Endothelial cell of umbilical vein (primary cell): ENCODE measurements at regions not wholly inside any gene's neighbourhood (a gene's known extent, or its start where the extent isn't known, plus 50 kb on each side); places are given as distances from the start of the nearest gene placed in this dataset.

Experiments
- BruUV-seq: library from RNA; stranded (reverse); fragments of 400-500 nt; replicated peaks from 2 replicates; lab custom pipeline; 2021; lab: Mats Ljungman, UMichigan
- CTCF ChIA-PET: fragments of 300-600, 350-600 bp; sonication (Branson Sonifier 250); formaldehyde crosslinking; loops from one replicate; lab custom pipeline; 2021; ENCODE audit warnings: antibody characterized with exemption, inconsistent platforms; lab: Charles Lee
- POLR2A ChIA-PET: fragments of 300-600, 350-600 bp; sonication (Branson Sonifier 250); formaldehyde crosslinking; loops from one replicate; lab custom pipeline; 2021; ENCODE audit warnings: antibody characterized with exemption, inconsistent platforms; lab: Charles Lee
- DNase-seq: peaks from one replicate; pipeline ENCODE4 v3.0.0-alpha.2; 2011; ENCODE audit warnings: low read depth, low spot score
- FAIRE-seq: peaks from 2 replicates; lab custom pipeline; 2011; peaks lifted over from hg19 to GRCh38; lab: Jason Lieb, UNC
- H2AFZ ChIP-seq: 2 replicates; pipeline ENCODE4 v1.6.0; 2012; ENCODE audit warnings: low read depth, low read length, control low read depth, inconsistent platforms
- H3K27ac ChIP-seq: 2 replicates; pipeline ENCODE4 v1.5.1; 2011; ENCODE audit warnings: low read depth, mild to moderate bottlenecking, control low read depth, low read length, moderate library complexity; ENCODE audit not compliant: insufficient read depth
- H3K27me3 ChIP-seq, 2 experiments: 2 replicates each; pipeline versions ENCODE4 v1.6.0 to v1.6.1; 2011; ENCODE audit warnings: low read length in 2 of 2, mixed read lengths in 1 of 2; ENCODE audit not compliant: control insufficient read depth in 2 of 2, insufficient read depth in 2 of 2
- H3K36me3 ChIP-seq, 2 experiments: 2 replicates in 1 of 2; 3 replicates in 1 of 2; pipeline ENCODE4 v1.5.1; 2011; ENCODE audit warnings: low read length in 2 of 2, mild to moderate bottlenecking in 1 of 2, moderate library complexity in 1 of 2; ENCODE audit not compliant: control insufficient read depth in 2 of 2, insufficient read depth in 2 of 2; ENCODE audit errors: extremely low read depth in 1 of 2
- H3K4me1 ChIP-seq: 3 replicates; pipeline ENCODE4 v1.5.1; 2011; ENCODE audit warnings: mild to moderate bottlenecking, low read length; ENCODE audit not compliant: control insufficient read depth, insufficient read depth; ENCODE audit errors: extremely low read depth
- H3K4me2 ChIP-seq: 2 replicates; pipeline ENCODE4 v1.6.1; 2011; ENCODE audit warnings: low read length, control low read depth, mixed read lengths; ENCODE audit not compliant: insufficient read depth
- H3K4me3 ChIP-seq, 3 experiments: fragments of 200-600 bp in 1 of 3; sonication (generic), shearing (Covaris generic) in 1 of 3; replicated peaks in 1 of 3; 2 replicates each; pipeline ENCODE4 v1.5.1; 2011 to 2016; ENCODE audit warnings: control low read depth in 3 of 3, low read length in 3 of 3, mild to moderate bottlenecking in 2 of 3, inconsistent platforms in 1 of 3, low read depth in 1 of 3, moderate library complexity in 1 of 3; ENCODE audit not compliant: insufficient read depth in 1 of 3
- H3K79me2 ChIP-seq: 2 replicates; pipeline ENCODE4 v1.6.0; 2012; ENCODE audit warnings: low read length, inconsistent platforms; ENCODE audit not compliant: control insufficient read depth, insufficient read depth
- H3K9ac ChIP-seq: replicated peaks from 2 replicates; pipeline ENCODE3; 2011; ENCODE audit warnings: low read length, control low read depth; ENCODE audit not compliant: insufficient read depth; ENCODE audit errors: extremely low read depth
- H3K9me1 ChIP-seq: replicated peaks from 3 replicates; pipeline ENCODE4 v1.6.0; 2011; ENCODE audit warnings: mild to moderate bottlenecking, low read length; ENCODE audit not compliant: control insufficient read depth, insufficient read depth; ENCODE audit errors: extremely low read depth
- H3K9me3 ChIP-seq: replicated peaks from 2 replicates; pipeline ENCODE4 v1.5.1; 2012; ENCODE audit warnings: low read length, inconsistent platforms; ENCODE audit not compliant: control insufficient read depth, insufficient read depth
- H4K20me1 ChIP-seq: replicated peaks from 2 replicates; pipeline ENCODE3; 2011; ENCODE audit warnings: mild to moderate bottlenecking, low read length; ENCODE audit not compliant: control insufficient read depth, insufficient read depth; ENCODE audit errors: extremely low read depth
- CTCF ChIP-seq, 2 donors: IDR thresholded peaks; 1 replicate in 1 of 2; 2 replicates in 1 of 2; pipeline ENCODE4 v1.5.1; 2011; ENCODE audit warnings: low read length in 2 of 2, mild to moderate bottlenecking in 2 of 2, moderate library complexity in 2 of 2, control low read depth in 1 of 2, inconsistent platforms in 1 of 2, low read depth in 1 of 2; ENCODE audit not compliant: insufficient read depth in 1 of 2; ENCODE audit errors: extremely low read depth in 1 of 2
- EZH2 ChIP-seq: IDR thresholded peaks from 2 replicates; pipeline ENCODE4 v1.6.1; 2012; ENCODE audit warnings: borderline replicate concordance, low read depth, mild to moderate bottlenecking, moderate library complexity, low read length, inconsistent platforms; ENCODE audit not compliant: severe bottlenecking
- FOS ChIP-seq: IDR thresholded peaks from 2 replicates; pipeline ENCODE4 v1.6.1; 2011; ENCODE audit warnings: mild to moderate bottlenecking, low read length, moderate library complexity, borderline replicate concordance; ENCODE audit not compliant: insufficient read depth
- GATA2 ChIP-seq: IDR thresholded peaks from 2 replicates; pipeline ENCODE4 v1.7.0; 2011; ENCODE audit warnings: low read depth, mild to moderate bottlenecking, moderate library complexity, mixed read lengths, low read length; ENCODE audit not compliant: insufficient read length, insufficient read depth
- JUN ChIP-seq: IDR thresholded peaks from 2 replicates; pipeline ENCODE4 v1.6.1; 2011; ENCODE audit warnings: borderline replicate concordance, low read depth; ENCODE audit not compliant: insufficient read length, insufficient read depth
- MAX ChIP-seq: IDR thresholded peaks from 2 replicates; pipeline ENCODE4 v1.6.1; 2011; ENCODE audit not compliant: insufficient read depth, insufficient read length
- MYC ChIP-seq: IDR thresholded peaks from one replicate; pipeline ENCODE4 v1.6.1; 2011; ENCODE audit warnings: mild to moderate bottlenecking, low read depth, low read length
- POLR2A ChIP-seq: IDR thresholded peaks from 2 replicates; pipeline ENCODE4 v1.6.1; 2012; ENCODE audit warnings: low read depth, mild to moderate bottlenecking, control low read depth, low read length
- POLR2AphosphoS5 ChIP-seq: IDR thresholded peaks from 2 replicates; pipeline ENCODE4 v1.6.1; 2012; ENCODE audit warnings: low read depth, mild to moderate bottlenecking, control low read depth, low read length, moderate library complexity; ENCODE audit not compliant: insufficient read depth
- dilution Hi-C: fragments of 300-500 bp; cut with MboI; formaldehyde crosslinking; loops from one replicate; pipeline ENCODE4 v1.15.0; 2019; ENCODE audit warnings: low sequenced_read_pairs; ENCODE audit not compliant: extremely low pct_ligation_motif_present
- intact Hi-C: fragments of 100-400 bp; cut with micrococcal nuclease; formaldehyde crosslinking; loops from one replicate; pipeline ENCODE4 v1.10.0; 2022

- dilution Hi-C loops (no loop called here), intact Hi-C loops (no loop called here)
- Histone ChIP-seq H3K79me2 (no peaks in the 10 kb centered on the region), H3K4me3 (no peak overlapping the region), H2AFZ (no peak overlapping the region), H3K4me2 (no peak overlapping the region), H3K27ac (no peak overlapping the region), H3K4me1 (no peaks in the 10 kb centered on the region), H3K9me3 (no peaks in the 10 kb centered on the region), H3K9ac (no peak overlapping the region), H4K20me1 (no peaks in the 10 kb centered on the region), H3K9me1 (no peaks in the 10 kb centered on the region), H3K36me3 (no peaks in the 10 kb centered on the region), H3K27me3 (no peaks in the 10 kb centered on the region)
- ChIA-PET POLR2A (no interaction called here), CTCF (no interaction called here)
- no TSS peak for BruUV-seq
- DNase-seq, result no peak
- FAIRE-seq, result no peak
- TF ChIP-seq MAX (no peak), MYC (no peak), GATA2 (no peak), JUN (no peak), CTCF (IDR thresholded peaks at IDR 0.05; ENCODE audit: extremely low read depth in 1 of 2, insufficient read depth in 1 of 2, low read depth in 1 of 2, low read length in 2 of 2) (no peak), EZH2 (no peak), POLR2A (no peak), POLR2AphosphoS5 (no peak), FOS (no peak)
Observed at GRCh38 chr13:33535061-33535460, 249.5 kb upstream of the STARD13 start.
